Activated naive CD8-positive, alpha-beta T cell treated with anti-CD3 and anti-CD28 coated beads for 36 hours (primary cell): ENCODE measurements at regions not wholly inside any gene's neighbourhood (a gene's known extent, or its start where the extent isn't known, plus 50 kb on each side); places are given as distances from the start of the nearest gene placed in this dataset.
"Not testable (repeated sequence)": the region's sequence is repeated elsewhere in the genome, so short reads cannot be mapped to it uniquely, and the experiment has no call there.

Experiments used
- DNase-seq: peaks from one replicate; pipeline ENCODE4 v3.0.0; 2021
- H3K27ac Mint-ChIP-seq: one replicate; pipeline ENCODE4 v1.8.0; 2022; ENCODE audit warnings: mild to moderate bottlenecking, moderate library complexity, mixed read lengths
- H3K27me3 Mint-ChIP-seq: one replicate; pipeline ENCODE4 v1.8.0; 2022; ENCODE audit warnings: mild to moderate bottlenecking, mixed read lengths
- H3K36me3 Mint-ChIP-seq: one replicate; pipeline ENCODE4 v1.8.0; 2021; ENCODE audit warnings: mild to moderate bottlenecking, mixed read lengths
- H3K4me1 Mint-ChIP-seq: one replicate; pipeline ENCODE4 v1.8.0; 2021; ENCODE audit warnings: mixed read lengths
- H3K4me3 Mint-ChIP-seq: one replicate; pipeline ENCODE4 v1.8.0; 2022; ENCODE audit warnings: mild to moderate bottlenecking, moderate library complexity, mixed read lengths
- H3K9me3 Mint-ChIP-seq: one replicate; pipeline ENCODE4 v1.8.0; 2022; ENCODE audit warnings: mixed read lengths

DNA sequence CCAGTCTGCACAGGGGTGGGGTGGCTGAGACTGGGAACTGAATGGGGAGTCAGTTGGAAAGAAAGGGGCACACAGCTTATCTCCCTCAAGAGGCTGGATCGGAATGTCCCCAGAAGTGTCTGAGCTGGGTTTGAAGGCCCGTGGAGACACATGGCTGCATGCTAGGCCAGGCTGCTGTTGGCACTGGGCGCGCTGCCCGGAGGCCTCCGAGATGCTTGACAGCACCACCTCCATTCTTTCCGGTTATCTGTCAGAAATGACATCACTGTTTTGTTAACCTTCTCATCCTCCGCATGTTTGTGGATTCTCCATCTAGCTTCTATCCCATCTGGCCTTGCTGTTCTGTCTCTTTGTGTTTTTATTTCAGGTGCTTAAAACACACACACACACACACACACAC is 85.5 kb downstream of the APIP start:
- H3K9me3 Mint-ChIP-seq: no peaks in the 10 kb centered on the region
- H3K27me3 Mint-ChIP-seq: peaks cover 4% of the 10 kb centered on the region
- H3K36me3 Mint-ChIP-seq: no peaks in the 10 kb centered on the region
- H3K4me1 Mint-ChIP-seq: peaks cover 16% of the 10 kb centered on the region
- DNase-seq: no peak
- no peak overlapping the region for H3K4me3 Mint-ChIP-seq
- H3K27ac Mint-ChIP-seq: no peak overlapping the region

DNA sequence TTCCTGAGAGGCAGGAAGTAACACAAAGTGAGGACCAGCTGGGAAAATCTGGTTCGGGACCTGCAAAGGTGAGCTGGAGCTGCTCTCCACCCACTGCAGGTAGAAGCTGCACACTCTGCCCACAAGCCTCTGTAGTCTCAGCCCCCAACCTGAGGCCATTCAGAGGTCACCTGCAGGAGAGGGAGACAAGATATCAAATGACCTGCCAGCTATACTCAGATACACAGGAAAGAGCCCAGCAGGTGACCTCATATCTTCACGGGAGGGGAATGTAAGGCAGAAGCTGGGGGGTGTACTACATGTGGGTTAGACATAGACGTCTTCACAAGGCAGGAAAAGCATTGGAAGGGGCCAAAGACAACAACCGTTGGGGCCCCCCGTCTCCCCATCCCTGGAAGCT is 86.1 kb downstream of the APIP start:
- Mint-ChIP-seq H3K9me3 (no peaks in the 10 kb centered on the region), H3K36me3 (no peaks in the 10 kb centered on the region), H3K27me3 (peaks cover 1% of the 10 kb centered on the region), H3K27ac (no peak overlapping the region), H3K4me3 (no peak overlapping the region), H3K4me1 (peaks cover 16% of the 10 kb centered on the region)
- DNase-seq: no peak

DNA sequence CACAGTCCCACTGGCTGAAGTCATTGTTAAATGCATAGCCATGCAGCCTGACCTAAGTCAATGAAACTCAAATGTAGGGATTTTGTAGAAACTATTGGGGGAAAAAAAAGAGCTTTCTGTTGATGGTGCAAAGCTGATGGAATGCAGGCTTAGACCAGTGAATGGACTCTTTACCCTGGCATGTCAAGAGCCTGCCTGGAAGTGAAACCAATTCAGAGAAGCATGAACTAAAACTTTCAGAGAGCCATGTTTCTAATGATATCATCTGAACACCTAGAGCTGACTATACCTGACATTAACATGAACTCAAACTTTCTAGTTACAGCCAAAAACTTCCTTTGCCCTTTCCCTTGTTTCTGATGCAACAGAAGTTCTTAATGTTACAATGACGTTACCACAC is 89.0 kb downstream of the APIP start:
- Mint-ChIP-seq H3K4me1 (peaks cover 16% of the 10 kb centered on the region), H3K27ac (no peak overlapping the region), H3K36me3 (no peaks in the 10 kb centered on the region), H3K4me3 (no peak overlapping the region), H3K9me3 (no peaks in the 10 kb centered on the region), H3K27me3 (peaks cover 1% of the 10 kb centered on the region)
- DNase-seq: no peak

DNA sequence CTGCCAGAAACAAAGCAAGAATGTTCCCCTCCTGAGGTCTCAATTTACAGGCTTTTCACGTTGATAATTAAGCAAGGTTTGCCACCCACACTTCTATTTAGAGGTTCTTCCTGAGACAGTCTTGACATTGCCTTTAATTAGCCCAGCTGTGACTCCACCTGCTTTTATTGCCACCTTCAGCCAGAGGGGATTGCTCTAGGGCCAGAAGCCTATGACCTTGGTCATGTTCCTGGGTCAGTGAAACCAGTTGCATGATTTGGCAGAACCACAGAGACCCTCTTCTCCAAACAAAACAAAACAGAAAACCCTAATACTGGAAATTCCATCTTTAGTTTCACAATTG is 89.8 kb downstream of the APIP start:
- Mint-ChIP-seq H3K4me1 (peaks cover 16% of the 10 kb centered on the region), H3K36me3 (no peaks in the 10 kb centered on the region), H3K27ac (no peak overlapping the region), H3K4me3 (no peak overlapping the region), H3K27me3 (peaks cover 4% of the 10 kb centered on the region), H3K9me3 (no peaks in the 10 kb centered on the region)
- no peak for DNase-seq

DNA sequence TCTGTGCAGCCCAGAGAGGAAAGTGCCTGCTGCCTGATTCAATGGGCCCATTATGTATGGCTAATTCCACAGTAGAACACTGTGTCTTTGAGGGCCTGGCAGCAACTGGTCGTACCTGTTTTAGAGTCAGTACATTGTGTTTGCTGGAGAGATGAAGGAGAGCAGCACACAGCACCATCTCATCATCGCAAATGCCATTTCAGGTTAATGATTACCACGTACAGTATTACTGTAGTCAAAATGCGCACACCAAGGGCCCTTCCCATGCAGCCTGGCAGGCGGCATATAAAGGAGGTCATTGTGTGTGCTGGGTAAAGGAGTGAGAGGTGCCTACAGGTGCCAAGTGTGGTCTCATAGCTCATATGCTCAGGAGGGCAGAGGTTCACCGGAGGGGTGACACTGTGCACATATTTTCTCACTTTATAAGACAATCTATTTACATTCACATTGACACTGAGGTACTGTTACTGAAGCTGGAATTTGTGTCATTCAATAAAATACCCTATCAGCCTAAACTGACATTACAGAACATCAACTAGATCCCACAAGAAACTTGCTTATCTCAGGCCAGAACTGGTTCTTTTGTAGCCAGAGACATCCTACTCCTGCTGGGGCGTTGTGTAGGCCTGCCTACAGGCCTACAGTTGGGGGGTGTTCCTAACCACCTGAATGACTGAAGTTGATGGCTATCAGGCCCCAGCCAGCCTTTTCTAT is 90.4 kb downstream of the APIP start:
- DNase-seq: no peak
- no peaks in the 10 kb centered on the region for H3K36me3 Mint-ChIP-seq
- no peak overlapping the region for H3K4me3 Mint-ChIP-seq
- H3K4me1 Mint-ChIP-seq: peaks cover 18% of the 10 kb centered on the region
- H3K27me3 Mint-ChIP-seq: peaks cover 7% of the 10 kb centered on the region
- H3K9me3 Mint-ChIP-seq: no peaks in the 10 kb centered on the region
- H3K27ac Mint-ChIP-seq: no peak overlapping the region

DNA sequence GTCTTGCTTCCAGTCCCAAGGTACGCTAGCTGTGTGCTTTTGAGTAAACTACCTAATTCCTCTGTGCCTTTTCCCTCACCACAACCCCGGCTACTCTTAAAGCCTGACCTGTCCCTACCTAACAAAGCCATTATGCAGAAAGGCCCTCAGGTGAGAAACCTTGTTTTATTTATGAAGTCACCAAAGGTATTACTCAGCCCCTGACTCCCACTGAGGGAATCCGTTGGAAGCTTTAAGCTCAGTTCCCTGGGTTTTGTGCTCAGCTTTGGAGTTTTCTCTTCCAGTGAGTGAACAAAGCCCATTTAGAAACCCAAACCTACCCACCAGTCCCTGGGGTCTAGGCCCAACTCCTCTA is 90.9 kb downstream of the APIP start:
- Mint-ChIP-seq H3K4me3 (no peak overlapping the region), H3K4me1 (peaks cover 21% of the 10 kb centered on the region), H3K27me3 (peaks cover 8% of the 10 kb centered on the region), H3K9me3 (no peaks in the 10 kb centered on the region), H3K27ac (no peak overlapping the region), H3K36me3 (no peaks in the 10 kb centered on the region)
- no peak for DNase-seq

DNA sequence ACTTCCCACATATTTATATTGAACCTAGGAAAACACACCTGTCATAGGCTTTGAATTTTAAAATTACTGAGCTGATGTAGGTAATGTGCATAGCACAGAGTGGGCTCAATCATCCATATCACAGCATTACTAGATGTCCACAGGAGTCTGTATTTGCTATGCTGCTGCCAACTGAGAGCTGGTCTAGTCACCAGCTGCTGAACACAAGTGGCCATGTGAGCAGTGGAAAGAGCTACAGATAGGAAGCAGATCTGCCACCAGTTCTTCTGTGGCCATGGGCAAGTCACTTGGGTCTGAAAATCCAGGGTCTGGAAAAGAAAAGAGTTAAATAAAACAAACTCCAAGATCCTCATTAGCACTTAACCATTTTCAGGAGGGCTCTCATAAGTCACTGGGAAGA is 91.8 kb downstream of the APIP start:
- Mint-ChIP-seq H3K9me3 (peaks cover 4% of the 10 kb centered on the region), H3K36me3 (peaks cover 1% of the 10 kb centered on the region)

DNA sequence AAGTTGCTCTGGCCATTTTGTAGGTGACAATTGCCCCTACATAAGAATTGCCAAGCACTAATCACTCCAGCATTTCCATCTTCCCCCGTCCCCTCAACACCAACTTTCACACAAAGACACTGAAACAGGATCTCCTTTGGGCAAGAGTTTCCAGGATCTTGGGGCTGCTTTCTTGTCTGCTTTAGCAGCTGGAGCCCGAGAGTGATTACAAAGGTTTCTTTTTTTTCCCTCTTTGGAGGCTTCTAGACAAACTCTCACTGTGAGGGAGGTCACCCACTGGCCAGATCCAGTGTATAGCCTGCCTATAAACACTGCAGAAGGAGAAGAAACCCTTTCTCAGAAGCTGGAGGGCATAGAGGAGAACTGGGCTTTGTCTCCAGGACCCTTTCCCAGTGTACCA is 92.5 kb downstream of the APIP start:
- Mint-ChIP-seq H3K27ac (no peak overlapping the region), H3K4me3 (no peak overlapping the region), H3K27me3 (peaks cover 13% of the 10 kb centered on the region), H3K36me3 (peaks cover 1% of the 10 kb centered on the region), H3K4me1 (peaks cover 26% of the 10 kb centered on the region), H3K9me3 (peaks cover 5% of the 10 kb centered on the region)
- DNase-seq: no peak

More for the DNA sequence above, 91.8 kb downstream of the APIP start:
- no peak overlapping the region for H3K27ac Mint-ChIP-seq
- peaks cover 26% of the 10 kb centered on the region for H3K4me1 Mint-ChIP-seq
- peaks cover 12% of the 10 kb centered on the region for H3K27me3 Mint-ChIP-seq
- H3K4me3 Mint-ChIP-seq: no peak overlapping the region
- no peak for DNase-seq

DNA sequence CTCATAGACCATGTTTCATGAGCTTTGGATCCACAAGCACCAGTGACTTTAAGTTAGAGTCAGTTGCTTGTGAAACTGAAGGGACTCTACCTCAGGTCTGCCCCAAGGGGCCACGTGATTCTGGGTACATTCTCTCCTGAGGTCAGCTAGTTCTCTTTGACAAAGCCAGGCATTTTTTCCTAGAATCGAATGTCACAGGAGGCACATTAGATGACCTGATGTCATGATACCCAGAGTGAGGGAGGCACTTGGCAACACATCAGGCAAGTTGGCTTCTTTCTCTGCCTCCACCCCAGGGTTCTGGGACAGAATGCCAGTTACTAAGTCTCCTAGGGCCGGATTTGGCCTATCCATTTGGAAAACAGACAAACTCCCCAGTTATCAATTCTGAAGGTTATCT is 93.0 kb downstream of the APIP start:
- no peak for DNase-seq
- peaks cover 13% of the 10 kb centered on the region for H3K27me3 Mint-ChIP-seq

DNA sequence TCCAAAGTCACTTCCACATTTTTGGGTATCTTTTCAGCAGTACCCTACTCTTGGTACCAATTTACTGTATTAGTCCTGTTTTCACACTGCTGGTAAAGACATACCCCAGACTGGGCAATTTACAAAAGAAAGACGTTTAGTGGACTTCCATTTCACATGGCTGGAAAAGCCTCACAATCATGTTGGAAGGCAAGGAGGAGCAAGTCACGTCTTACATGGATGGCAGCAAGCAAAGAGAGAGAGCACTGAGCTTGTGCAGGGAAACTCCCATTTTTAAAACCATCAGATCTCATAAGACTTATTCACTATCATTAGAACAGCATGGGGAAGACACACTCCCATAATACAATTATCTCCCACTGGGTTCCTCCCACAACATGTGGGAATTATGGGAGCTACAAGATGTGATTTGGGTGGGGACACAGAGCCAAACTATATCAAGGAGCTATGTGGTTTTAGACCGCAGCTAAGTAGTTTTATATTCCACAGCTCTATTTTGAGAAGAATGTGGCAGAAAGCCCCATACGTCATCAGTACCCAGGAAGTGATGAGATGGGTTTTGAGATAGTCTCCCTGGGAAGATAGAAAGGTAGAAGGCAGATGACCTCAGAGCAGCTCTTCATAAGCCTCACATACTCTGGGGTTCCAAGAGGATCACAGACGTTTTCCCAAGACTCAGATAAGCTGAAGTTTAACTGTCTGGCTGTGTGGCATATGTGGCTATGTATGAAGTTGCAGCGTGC is 96.3 kb downstream of the APIP start:
- DNase-seq: no peak
- H3K9me3 Mint-ChIP-seq: peaks cover 5% of the 10 kb centered on the region
- H3K4me1 Mint-ChIP-seq: peaks cover 10% of the 10 kb centered on the region
- H3K4me3 Mint-ChIP-seq: no peak overlapping the region
- no peak overlapping the region for H3K27ac Mint-ChIP-seq
- H3K36me3 Mint-ChIP-seq: peaks cover 1% of the 10 kb centered on the region
- H3K27me3 Mint-ChIP-seq: peaks cover 13% of the 10 kb centered on the region

More for the DNA sequence above, 93.0 kb downstream of the APIP start:
- Mint-ChIP-seq H3K4me1 (peaks cover 26% of the 10 kb centered on the region), H3K27ac (no peak overlapping the region), H3K4me3 (no peak overlapping the region), H3K36me3 (peaks cover 1% of the 10 kb centered on the region), H3K9me3 (peaks cover 5% of the 10 kb centered on the region)

DNA sequence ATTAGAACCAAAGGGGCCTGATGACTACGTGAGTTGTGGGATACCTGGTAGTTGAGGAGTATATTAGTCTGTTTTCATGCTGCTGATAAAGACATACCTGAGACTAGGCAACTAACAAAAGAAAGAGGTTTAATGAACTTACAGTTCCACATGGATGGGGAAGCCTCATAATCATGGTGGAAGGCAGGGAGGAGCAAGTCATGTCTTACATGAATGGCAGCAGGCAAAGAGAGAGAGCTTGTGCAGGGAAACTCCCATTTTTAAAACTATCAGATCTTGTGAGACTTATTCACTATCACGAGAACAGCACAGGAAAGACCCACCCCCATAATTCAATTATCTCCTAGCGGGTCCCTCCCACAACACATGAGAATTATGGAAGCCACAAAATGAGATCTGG is 98.4 kb downstream of the APIP start:
- peaks cover 11% of the 10 kb centered on the region for H3K9me3 Mint-ChIP-seq
- H3K4me1 Mint-ChIP-seq, H3K36me3 Mint-ChIP-seq, H3K4me3 Mint-ChIP-seq, H3K27ac Mint-ChIP-seq, DNase-seq: not testable (repeated sequence)
- H3K27me3 Mint-ChIP-seq: peaks cover 13% of the 10 kb centered on the region

DNA sequence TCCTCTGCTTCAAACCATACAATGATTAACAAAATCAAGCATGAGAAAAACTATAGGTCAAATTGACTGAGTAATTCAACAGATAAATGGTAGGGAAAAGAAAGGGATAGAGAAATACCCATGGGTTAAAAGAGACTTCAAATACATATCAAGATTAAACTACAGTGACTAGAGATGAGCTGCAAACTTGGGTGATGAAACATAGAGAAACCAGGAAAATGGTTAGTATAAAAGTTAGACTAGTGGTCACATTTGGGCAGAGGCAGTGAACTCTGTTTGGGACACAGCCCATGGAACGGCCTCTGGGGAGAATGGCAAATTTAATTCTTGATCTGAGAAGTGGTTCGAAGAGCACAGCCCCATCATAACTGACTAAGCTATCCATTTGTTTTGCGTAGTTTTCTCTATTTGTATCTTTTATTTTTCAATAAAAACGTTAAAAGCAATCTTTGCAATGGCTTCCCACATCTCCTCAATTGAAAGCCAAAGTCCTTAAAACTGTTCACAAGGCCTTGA is 99.4 kb downstream of the APIP start:
- Mint-ChIP-seq H3K27me3 (peaks cover 8% of the 10 kb centered on the region), H3K4me3 (no peak overlapping the region), H3K36me3 (peaks cover 1% of the 10 kb centered on the region), H3K4me1 (peaks cover 10% of the 10 kb centered on the region), H3K27ac (no peak overlapping the region), H3K9me3 (peaks cover 17% of the 10 kb centered on the region)
- no peak for DNase-seq

DNA sequence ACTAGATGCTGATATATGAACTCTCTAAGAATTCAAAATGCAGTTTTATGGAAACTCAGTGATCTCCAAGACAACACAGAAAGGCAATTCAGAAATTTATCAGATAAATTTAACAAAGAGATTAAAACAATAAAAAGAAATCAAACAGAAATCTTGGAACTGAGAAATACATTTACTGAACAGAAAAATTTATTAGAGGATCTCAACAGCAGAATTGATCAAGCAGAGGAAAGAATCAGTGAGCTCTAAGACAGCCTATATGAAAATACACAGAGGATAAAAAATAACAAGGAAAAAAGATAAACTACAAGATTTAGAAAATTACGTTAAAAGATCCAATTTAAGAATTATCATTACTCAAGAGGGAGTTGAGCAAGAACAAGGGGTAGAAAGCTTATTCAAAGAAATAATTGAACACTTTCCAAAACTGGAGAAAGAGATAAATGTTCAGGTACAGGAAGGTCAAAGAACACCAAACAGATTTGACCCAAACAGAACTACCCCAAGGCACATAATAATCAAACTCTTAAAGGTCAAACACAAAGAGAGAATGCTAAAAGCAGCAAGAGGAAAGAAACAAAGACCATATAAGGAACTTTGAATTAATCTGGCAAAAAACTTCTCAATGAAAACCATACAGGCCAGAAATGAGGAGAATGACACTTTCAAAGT is 103.1 kb downstream of the APIP start:
- Mint-ChIP-seq H3K4me3 (no peak overlapping the region), H3K9me3 (peaks cover 22% of the 10 kb centered on the region), H3K27me3 (peaks cover 8% of the 10 kb centered on the region), H3K36me3 (no peaks in the 10 kb centered on the region), H3K27ac (no peak overlapping the region), H3K4me1 (no peaks in the 10 kb centered on the region)
- no peak for DNase-seq

DNA sequence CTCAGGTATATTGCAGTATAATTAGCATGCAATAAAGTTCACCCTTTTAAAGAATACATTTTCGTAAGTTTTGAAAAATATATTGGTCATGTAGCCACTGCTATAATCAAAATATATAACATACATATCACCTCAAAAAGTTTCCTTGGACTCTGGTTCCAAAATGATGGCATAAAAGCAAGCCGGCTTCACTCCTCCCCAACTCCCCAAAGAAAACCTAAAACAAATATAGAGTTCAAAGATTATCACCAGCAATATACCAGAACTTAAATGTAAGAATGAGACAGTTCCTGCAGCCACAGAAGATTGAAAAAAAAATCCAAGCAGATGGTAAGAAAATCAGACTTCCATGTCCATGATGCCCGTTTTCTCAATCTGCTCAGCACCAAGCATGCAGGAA is 104.3 kb downstream of the APIP start:
- no peaks in the 10 kb centered on the region for H3K36me3 Mint-ChIP-seq
- H3K9me3 Mint-ChIP-seq: peaks cover 22% of the 10 kb centered on the region
- no peak overlapping the region for H3K4me3 Mint-ChIP-seq
- H3K27me3 Mint-ChIP-seq: peaks cover 13% of the 10 kb centered on the region
- no peak for DNase-seq
- H3K4me1 Mint-ChIP-seq: no peaks in the 10 kb centered on the region
- H3K27ac Mint-ChIP-seq: no peak overlapping the region

DNA sequence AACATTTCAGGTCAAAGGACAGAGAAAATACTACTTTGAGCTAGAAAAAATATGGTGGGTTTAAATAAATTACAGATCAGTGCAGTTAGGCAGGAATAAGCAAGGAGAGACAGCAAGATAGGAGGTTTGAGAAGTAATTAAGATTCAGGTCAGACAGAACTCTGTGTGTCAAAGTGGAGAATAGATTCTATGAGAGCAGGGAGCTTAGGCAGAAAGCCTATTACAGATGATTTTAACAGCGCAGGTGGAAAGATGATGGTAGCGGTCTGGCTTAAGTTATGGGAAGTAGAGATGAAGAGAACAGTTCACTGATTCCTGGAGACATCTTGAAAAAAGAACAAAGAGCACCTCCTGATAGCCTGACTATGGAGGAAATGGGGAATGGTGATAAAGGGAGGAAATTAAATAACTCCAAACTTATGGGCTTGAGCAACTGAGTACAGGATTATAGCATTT is 106.0 kb downstream of the APIP start:
- peaks cover 22% of the 10 kb centered on the region for H3K9me3 Mint-ChIP-seq
- no peaks in the 10 kb centered on the region for H3K4me1 Mint-ChIP-seq
- peaks cover 19% of the 10 kb centered on the region for H3K27me3 Mint-ChIP-seq
- no peak for DNase-seq
- no peak overlapping the region for H3K27ac Mint-ChIP-seq
- no peak overlapping the region for H3K4me3 Mint-ChIP-seq
- H3K36me3 Mint-ChIP-seq: no peaks in the 10 kb centered on the region
